Activated naive CD8-positive, alpha-beta T cell treated with anti-CD3 and anti-CD28 coated beads, Interleukin-2, amount 50 U/mL, for 16 hours (primary cell): ENCODE measurements at regions not wholly inside any gene's neighbourhood (a gene's known extent, or its start where the extent isn't known, plus 50 kb on each side); places are given as distances from the start of the nearest gene placed in this dataset.

Experiments
- DNase-seq: peaks from one replicate; pipeline ENCODE4 v3.0.0-alpha.2; 2020; ENCODE audit warnings: low read depth, low spot score

DNA sequence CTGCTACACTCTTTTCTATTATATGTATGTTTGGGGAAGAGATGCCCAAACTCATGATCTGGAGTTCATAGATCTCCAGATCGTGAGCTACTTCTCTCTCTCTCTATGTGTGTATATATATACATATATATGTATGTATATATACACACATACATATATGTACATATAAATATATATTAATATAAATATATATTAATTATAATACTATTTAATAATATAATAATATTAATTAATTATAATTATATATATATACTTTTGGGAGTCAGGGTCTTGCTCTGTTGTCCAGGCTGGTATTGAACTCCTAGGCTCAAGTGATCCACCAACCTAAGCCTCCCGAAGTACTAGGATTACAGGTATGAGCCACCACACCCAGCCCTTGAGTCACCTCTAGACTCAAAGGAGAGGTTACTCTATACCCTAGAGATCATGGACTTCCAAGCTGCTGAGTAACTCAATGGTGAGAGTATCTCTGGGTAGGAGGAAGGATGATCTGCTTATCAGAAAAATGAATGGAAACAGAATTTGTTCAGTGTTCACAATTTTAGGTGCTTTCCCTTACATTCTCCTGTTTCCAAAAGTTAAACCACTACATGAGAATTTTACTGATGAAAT lies 463.5 kb upstream of the TRIB2 start:
- DNase-seq, result no peak

- DNase-seq, result no peak
These were observed 462.4 kb upstream of the TRIB2 start for GRCh38 chr2:12254280-12254860.

GRCh38 chr2:12256206-12256605 lies 460.5 kb upstream of the TRIB2 start:
- DNase-seq, result no peak

GRCh38 chr2:12257476-12257875 lies 459.3 kb upstream of the TRIB2 start:
- no peak for DNase-seq

DNA sequence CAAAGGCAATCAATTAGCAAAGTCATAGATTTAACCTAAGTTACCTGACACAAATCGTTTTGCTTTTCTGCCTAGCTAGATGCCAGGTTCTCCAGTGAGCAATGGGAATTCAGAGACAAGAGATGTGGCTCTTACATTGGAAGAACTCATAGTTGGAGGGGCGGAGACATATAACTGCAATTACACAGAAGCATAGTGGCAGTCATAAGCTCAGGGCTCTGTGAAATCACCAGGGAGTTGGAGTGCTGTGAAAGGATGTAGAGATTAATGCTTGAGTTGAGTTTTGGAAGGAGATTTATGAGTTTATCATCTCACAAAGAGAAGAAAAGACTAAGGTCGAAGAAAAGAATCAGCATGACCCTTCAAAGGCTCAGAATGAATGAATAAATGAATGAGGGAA lies 457.2 kb upstream of the TRIB2 start:
- DNase-seq, result no peak

DNA sequence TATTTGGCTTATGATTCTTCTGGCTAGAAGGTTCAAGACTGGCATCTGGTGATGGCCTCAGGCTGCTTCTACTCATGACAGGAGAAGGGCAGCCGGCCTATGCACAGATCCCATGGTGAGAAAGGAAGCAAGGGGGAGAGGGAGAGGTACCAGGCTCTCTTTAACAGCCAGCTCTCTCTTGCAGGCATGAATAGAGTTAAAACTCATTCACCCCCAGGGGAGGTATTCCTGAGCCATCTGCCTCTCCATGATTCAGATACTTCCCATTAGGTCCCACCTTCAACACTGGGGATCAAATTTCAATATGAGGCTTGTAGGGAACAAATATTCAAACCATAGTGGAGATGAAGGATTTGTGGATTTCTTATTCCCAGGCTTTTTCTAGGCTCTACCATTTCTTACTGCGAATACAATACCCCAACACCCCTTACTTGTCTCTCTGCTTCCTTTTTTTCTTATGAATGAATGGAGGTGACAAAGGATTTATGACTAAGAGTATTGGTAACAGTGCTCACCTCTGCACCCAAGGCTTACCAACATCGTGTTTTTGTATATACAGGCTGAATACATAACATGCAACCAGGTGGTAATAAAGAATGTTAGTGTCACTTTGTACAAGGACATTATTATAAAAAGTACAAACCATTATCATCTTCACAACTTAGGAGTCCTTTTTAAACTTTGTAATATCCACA lies 454.6 kb upstream of the TRIB2 start:
- no peak for DNase-seq

- DNase-seq, result no peak
These were observed 453.9 kb upstream of the TRIB2 start for GRCh38 chr2:12262681-12263436.

DNA sequence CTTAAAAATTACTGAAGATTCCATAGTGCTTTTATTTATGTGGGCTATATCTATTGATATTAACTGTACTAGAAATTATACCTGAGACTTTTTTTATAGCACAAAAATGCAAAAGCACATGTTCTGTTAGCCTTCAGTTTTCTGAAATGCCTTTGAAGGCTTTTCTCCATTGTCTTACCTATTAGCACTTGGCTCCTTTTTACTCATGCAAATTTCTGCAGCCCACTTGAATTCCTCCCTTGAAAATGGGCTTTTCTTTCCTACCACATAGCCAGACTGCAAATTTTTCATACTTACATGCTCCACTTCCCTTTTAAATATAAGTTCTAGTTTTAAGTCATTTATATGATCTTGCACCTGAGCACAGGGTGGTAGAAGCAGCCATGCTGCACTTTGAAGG lies 453.0 kb upstream of the TRIB2 start:
- no peak for DNase-seq

DNA sequence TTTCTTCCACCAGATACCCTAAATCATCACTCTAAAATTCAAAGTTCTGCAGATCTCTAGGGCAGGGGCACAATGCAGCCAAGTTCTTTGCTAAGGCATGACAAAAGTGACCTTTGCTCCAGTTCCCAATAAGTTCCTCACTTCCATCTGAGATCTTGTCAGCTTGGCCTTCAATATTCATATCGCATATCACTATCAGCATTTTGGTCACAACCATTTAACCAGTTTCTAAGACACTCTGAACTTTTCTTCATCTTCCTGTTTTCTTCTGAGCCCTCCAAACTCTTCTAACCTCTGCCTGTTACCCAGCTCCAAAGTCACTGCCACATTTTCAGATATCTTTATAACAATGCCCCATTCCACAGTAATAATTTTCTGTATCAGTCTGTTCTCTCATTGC lies 452.6 kb upstream of the TRIB2 start:
- DNase-seq, result no peak

GRCh38 chr2:12265646-12266045 lies 451.1 kb upstream of the TRIB2 start:
- no peak for DNase-seq

GRCh38 chr2:12267042-12267441 lies 449.7 kb upstream of the TRIB2 start:
- no peak for DNase-seq

DNA sequence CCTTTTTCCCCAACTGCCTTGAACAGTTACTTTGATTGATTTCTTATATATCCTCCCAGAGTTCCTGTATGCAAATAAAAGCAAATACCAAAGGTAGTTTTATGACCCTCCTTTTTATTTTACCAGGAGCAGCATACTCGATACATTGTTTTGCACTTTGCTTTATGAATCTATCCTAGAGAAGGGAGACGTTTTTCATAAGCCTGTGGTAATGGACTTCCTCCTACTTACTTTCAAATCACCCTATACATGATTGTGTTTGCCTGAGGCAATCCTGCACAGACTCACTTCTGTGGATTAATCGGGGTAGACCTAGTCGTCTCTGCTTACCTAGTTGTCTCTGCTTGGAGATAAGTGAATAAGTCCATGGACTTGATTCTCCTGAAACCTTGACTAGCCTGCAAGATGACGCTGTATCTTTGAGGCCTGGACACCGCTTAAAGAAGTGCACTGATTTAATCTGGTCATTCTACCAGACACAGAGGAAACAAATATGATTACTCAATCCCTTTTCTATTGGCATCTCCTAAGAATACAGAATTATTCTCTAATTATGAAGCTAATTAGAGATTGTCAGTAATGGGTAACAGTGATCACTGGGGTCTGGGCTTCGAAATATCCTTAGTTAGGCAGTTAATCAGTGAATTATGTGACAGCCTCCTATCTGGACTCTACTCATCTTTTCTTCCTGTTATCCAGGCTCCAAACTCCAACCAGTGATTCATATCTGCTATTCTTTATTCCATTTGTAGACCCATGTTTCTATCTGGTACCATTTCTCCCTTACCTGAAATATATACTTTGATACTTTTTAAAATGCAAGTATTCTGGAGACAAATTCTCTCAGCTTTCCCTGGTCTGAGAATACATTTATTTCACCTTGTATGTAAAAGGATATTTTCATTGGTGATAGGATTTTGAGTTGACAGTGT lies 447.4 kb upstream of the TRIB2 start:
- DNase-seq, result no peak

- DNase-seq, result no peak
These were observed 445.7 kb upstream of the TRIB2 start for GRCh38 chr2:12270876-12271588.

DNA sequence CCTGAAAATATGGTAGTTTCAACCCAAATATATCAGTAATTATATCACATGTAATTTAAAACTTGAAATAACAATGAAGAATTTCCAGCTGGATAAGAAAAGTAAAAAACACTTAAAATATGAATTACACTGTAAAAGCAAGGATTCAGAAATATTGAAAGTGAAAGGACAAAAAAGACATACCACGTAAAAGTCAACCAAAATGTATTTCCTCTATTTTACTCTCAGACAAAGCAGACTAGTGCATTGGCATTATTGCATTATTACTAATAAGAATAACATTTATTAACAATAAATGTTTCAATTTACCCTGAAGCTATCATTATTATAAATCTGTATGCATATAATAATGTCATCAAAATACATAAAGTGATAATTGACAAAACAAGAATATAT lies 445.1 kb upstream of the TRIB2 start:
- DNase-seq, result no peak

DNA sequence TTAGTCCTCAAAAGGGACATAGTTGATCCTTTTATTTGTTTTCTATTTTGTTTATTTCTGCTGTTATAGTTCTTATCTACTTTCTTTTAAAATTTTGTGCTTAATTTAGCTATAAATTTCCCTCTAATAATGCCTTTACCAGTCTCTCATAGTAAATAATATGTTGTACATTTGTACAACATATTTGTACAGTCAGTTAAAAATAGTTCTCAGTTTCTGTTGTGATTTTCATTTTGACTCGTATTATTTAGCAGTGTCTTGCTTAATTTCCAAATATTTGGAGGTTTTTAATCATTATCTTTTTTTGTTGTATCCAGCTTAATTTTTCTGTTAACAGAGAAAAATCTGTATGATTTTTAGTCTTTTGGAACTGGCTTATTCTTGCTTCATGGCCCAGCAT lies 443.6 kb upstream of the TRIB2 start:
- no peak for DNase-seq

- DNase-seq, result no peak
These were observed 442.1 kb upstream of the TRIB2 start for GRCh38 chr2:12274591-12274990.

DNA sequence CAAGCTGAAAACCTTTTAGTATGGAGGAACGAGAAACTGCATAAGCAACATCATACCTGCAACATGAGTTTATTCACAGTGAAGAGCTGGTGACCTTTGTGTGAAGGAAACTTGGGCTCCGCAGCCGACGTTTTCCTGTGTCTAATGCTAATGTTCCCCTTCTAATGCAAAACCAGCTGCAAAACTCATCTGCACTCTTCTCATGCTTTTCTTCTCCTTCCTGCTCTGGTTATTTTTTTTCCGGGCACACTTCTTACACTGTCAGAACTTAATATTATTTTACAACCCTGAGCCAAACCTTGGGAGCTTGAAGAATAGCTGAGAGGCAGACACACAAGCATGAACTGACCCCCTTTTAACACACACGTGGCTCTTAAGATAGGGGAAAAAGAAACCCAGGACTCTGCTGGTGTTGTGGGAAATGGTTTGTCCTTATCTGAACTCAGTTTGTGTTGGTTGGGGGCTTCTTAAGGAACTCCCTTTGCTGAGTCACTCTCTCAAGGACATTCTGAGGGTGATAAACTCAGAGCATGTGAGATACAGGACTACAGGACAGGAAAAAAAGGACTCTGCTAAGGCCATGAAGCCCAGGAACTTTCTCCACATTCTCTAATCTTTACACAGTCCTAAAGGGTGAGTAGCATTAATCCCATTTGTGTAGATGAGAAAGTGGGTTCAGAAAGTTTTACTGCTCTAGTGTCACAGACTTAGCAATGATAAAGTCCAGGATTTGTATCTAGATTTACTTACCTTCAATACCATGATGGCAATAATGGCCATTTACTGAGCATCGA lies 439.3 kb upstream of the TRIB2 start:
- no peak for DNase-seq

DNA sequence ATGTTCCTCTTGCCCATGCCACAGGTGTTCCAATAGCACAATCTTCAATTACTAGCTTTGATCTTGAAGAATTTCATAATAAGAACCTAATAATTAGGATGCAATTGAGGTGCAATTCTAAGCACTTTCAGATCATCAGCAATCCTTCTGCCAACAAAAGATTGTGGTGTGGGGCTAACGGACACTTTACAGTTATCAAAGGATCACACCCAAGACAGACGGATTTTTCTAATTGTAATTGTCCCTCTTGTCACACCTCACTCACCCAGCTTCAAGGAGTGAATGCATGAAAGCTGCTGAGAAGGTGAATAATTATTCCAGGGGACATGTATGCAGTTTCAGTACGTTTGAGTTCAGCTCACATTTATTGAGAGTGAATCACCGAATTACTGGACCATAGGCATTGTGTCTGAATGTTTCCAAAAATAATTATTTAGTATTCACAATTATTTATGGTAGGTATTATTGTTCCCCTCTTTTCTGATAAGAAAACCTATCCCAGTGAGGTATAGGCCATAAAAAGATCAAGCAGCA lies 438.5 kb upstream of the TRIB2 start:
- DNase-seq, result no peak

GRCh38 chr2:12282780-12283695 lies 433.7 kb upstream of the TRIB2 start:
- no peak for DNase-seq
